ENCODE measurements at regions not wholly inside any gene's neighbourhood (a gene's known extent, or its start where the extent isn't known, plus 50 kb on each side); places are given as distances from the start of the nearest gene placed in this dataset.

DNA sequence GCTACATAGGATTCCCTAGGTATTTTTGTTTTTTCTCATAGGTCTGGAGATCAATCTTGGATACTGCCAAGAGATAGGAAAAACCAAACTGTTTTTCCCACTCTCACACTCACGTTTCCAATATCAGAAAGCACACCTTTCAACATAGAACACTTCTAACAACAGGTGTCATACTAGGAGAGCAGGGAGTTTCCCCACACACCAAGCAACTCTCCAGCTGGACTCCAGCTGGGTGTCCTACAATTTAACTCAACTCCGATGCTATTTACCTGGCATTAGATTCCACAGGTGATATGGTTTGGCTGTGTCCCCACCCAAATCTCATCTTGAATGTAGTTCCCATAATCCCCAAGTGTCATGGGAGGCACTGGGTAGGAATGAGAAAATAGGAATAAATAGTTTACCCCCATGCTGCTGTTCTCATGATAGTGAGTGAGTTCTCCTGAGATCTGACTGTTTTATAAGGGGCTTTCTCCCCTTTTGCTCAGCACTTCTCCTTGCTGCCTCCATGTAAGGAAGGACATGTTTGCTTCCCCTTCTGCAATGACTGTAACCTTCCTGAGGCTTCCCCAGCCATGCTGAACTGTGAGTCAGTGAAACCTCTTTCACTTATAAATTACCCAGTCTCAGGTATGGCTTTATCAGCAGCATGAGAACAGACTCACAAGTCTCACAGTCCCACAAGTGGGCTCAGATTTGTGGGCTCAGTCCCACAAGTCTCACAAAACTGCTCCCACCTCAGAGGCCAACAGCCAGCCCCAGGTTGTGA, 354.5 kb upstream of the THBS1 start:
- TF ChIP-seq, protein P1, sequence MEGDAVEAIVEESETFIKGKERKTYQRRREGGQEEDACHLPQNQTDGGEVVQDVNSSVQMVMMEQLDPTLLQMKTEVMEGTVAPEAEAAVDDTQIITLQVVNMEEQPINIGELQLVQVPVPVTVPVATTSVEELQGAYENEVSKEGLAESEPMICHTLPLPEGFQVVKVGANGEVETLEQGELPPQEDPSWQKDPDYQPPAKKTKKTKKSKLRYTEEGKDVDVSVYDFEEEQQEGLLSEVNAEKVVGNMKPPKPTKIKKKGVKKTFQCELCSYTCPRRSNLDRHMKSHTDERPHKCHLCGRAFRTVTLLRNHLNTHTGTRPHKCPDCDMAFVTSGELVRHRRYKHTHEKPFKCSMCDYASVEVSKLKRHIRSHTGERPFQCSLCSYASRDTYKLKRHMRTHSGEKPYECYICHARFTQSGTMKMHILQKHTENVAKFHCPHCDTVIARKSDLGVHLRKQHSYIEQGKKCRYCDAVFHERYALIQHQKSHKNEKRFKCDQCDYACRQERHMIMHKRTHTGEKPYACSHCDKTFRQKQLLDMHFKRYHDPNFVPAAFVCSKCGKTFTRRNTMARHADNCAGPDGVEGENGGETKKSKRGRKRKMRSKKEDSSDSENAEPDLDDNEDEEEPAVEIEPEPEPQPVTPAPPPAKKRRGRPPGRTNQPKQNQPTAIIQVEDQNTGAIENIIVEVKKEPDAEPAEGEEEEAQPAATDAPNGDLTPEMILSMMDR (IDR thresholded peaks at IDR 0.05 in 8 of 11, conservative IDR thresholded peaks at IDR 0.05 in 3 of 11) = no peak
- no peak for TF ChIP-seq POLR2AphosphoS5 (IDR thresholded peaks at IDR 0.05)
- no peak for TF ChIP-seq POLR2A (IDR thresholded peaks at IDR 0.05)

Measured in spleen (tissue), 7 donors.